SK-N-MC (cell line): ENCODE measurements at regions not wholly inside any gene's neighbourhood (a gene's known extent, or its start where the extent isn't known, plus 50 kb on each side); places are given as distances from the start of the nearest gene placed in this dataset.
"Not testable (repeated sequence)": the region's sequence is repeated elsewhere in the genome, so short reads cannot be mapped to it uniquely, and the experiment has no call there.

ENCODE experiments used
- DNase-seq: peaks from one replicate; pipeline ENCODE4 v3.0.0-alpha.2; 2011; ENCODE audit warnings: low read depth, low spot score
- H3K27ac ChIP-seq: fragments of 200-600 bp; sonication (generic); 2 replicates; pipeline ENCODE4 v1.5.1; 2016; ENCODE audit warnings: mixed run types
- H3K36me3 ChIP-seq: fragments of 200-600 bp; sonication (generic); 2 replicates; pipeline ENCODE4 v1.6.1; 2017; ENCODE audit warnings: antibody characterized with exemption, low read length, mixed read lengths; ENCODE audit not compliant: insufficient read depth
- H3K4me3 ChIP-seq: fragments of 200-600 bp; sonication (generic); 2 replicates; pipeline ENCODE4 v1.5.1; 2016
- H3K9ac ChIP-seq: fragments of 200-600 bp; sonication (generic); 2 replicates; pipeline ENCODE4 v1.8.0; 2017; ENCODE audit warnings: mixed run types, mixed read lengths; ENCODE audit not compliant: insufficient read length
- H3K9me3 ChIP-seq: fragments of 200-600 bp; sonication (generic); 2 replicates; pipeline ENCODE4 v1.6.1; 2017; ENCODE audit warnings: low read depth, mild to moderate bottlenecking, antibody characterized with exemption, low read length, moderate library complexity, mixed read lengths
- EZH2 ChIP-seq: fragments of 200-600 bp; sonication (generic); IDR thresholded peaks from one replicate; pipeline ENCODE4 v1.6.1; 2017; ENCODE audit warnings: antibody characterized with exemption
- FOXP2 ChIP-seq: optimal IDR thresholded peaks from 2 replicates; pipeline ENCODE3; 2011; ENCODE audit warnings: mild to moderate bottlenecking, moderate library complexity; ENCODE audit not compliant: insufficient read depth; ENCODE audit errors: extremely low read length, control extremely low read depth
- POLR2AphosphoS5 ChIP-seq: IDR thresholded peaks from 2 replicates; pipeline ENCODE4 v1.6.1; 2012; ENCODE audit warnings: mild to moderate bottlenecking, low read depth, low read length, borderline replicate concordance

DNA sequence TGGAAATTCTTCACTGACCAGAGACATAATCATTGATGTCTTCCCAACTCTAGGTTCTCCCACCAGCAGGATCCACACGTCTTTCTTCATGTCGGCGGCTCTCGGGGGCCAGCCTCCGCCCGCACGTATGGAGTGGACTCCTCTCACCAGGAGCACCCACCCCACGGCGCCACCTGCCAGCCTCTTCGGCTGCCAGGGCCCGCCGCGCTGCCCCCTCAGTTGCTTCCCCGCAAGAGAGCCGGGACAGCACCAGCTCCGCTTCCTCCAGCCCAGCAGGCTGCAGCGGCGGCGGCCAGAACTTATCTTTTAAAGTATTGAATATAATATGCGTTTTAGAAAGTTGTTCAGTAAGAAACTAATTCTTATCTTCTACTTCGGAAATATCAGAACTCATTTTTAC, 273.5 kb downstream of the LIPI start:
- Histone ChIP-seq H3K36me3 (no peaks in the 10 kb centered on the region), H3K9ac (no peak overlapping the region), H3K27ac (no peak overlapping the region), H3K4me3 (no peak overlapping the region), H3K9me3 (no peaks in the 10 kb centered on the region)
- TF ChIP-seq FOXP2 (no peak), POLR2AphosphoS5 (no peak), EZH2 (no peak)
- DNase-seq, result no peak

DNA sequence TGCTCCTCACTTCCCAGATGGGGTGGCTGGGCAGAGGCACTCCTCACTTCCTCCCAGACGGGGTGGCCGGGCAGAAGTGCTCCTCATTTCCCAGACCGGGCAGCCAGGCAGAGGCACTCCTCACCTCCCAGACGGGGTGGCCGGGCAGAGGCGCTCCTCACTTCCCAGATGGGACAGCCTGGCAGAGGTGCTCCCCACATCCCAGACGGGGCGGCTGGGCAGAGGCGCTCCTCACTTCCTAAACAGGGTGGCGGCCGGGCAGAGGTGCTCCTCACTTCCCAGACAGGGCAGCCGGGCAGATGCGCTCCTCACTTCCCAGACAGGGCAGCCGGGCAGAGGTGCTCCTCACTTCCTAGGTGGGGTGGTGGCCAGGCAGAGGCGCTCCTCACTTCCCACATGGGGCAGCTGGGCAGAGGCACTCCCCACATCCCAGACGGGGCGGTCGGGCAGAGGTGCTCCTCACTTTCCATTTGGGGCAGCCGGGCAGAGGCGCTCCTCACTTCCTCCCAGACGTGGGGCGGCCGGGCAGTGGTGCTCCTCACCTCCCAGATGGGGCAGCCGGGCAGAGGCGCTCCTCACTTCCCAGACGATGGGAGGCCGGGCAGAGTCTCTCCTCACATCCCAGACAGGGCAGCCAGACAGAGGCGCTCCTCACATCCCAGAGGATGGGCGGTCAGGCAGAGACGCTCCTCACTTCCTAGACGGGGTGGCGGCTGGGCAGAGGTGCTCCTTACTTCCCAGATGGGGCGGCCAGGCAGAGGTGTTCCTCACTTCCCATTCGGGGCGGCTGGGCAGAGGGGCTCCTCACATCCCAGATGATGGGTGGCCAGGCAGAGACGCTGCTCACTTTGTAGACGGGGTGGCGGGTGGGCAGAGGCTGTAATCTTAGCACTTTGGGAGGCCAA, 274.5 kb downstream of the LIPI start:
- H3K36me3 ChIP-seq, H3K9me3 ChIP-seq, H3K27ac ChIP-seq, H3K4me3 ChIP-seq, DNase-seq, H3K9ac ChIP-seq: not testable (repeated sequence)

DNA sequence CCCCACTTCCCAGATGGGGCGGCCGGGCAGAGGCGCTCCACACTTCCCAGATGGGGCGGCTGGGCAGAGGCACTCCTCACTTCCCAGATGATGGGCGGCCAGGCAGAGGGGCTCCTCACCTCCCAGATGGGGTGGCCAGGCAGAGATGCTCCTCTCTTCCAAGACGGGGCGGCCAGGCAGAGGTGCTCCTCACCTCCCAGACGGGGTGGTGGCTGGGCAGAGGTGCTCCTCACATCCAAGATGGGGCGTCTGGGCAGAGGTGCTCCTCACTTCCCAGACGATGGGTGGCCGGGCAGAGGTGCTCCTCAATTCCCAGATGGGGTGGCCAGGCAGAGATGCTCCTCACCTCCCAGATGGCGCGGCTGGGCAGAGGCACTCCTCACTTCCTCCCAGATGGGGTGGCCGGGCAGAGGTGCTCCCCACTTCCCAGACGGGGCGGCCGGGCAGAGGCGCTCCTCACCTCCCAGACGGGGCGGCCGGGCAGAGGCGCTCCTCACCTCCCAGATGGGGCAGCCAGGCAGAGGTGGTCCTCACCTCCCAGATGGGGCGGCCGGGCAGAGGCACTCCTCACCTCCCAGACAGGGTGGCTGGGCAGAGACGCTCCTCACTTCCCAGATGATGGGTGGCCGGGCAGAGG, 275.2 kb downstream of the LIPI start:
- H3K9ac ChIP-seq, DNase-seq, H3K36me3 ChIP-seq, H3K9me3 ChIP-seq, H3K27ac ChIP-seq, H3K4me3 ChIP-seq: not testable (repeated sequence)

DNA sequence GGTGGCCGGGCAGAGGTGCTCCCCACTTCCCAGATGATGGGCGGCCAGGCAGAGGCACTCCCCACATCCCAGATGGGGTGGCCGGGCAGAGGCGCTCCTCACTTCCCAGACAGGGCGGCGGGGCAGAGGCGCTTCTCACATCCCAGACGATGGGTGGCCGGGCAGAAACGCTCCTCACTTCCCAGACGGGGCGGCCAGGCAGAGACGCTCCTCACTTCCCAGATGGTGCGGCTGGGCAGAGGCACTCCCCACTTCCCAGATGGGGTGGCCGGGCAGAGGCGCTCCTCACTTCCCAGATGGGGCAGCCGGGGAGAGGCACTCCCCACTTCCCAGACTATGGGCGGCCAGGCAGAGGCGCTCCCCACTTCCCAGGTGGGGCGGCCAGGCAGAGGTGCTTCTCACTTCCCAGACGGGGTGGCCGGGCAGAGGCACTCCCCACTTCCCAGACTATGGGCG, 275.8 kb downstream of the LIPI start:
- not testable (repeated sequence) for H3K27ac ChIP-seq, DNase-seq, H3K4me3 ChIP-seq, H3K36me3 ChIP-seq, H3K9ac ChIP-seq, H3K9me3 ChIP-seq

DNA sequence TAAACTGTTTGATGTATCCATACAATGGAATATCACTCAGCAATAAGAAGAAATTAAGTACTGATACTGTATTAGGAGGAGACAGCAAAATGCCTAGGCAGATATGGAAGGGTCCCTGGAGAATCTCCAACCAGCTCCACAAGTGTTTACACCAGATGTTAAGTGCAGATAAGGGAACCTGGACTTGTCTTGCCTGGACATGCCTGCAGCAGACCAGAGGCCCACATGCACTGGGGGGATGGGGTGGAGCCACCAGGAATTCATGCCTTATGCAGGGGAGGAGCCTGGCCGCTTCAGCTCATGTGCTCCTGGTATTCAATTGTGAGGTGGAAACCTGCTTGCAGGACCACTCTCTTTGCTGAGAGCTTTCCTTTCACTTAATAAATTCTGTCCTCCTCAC, 287.6 kb downstream of the LIPI start:
- not testable (repeated sequence) for H3K36me3 ChIP-seq, H3K27ac ChIP-seq, H3K4me3 ChIP-seq, H3K9ac ChIP-seq, DNase-seq, H3K9me3 ChIP-seq

DNA sequence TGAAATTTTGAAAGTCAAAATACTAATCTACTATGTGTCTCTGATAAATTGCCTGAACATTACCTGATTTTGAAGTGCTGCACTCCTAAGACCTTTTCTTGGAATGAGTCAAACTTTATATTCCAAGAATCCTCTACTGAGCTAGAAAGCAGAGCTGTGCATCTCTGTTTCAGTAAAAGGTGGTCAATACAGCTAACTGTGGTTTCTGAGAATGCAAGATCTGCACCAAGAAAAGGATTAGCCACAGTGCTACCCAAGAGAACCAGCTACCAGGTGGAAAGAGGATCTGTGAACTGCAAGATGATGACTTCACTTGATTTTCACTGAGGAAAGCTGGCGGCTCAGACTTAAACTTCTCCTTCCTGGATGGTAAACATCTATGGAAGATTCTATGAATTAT, 289.3 kb downstream of the LIPI start:
- H3K27ac ChIP-seq, H3K9me3 ChIP-seq, DNase-seq, H3K36me3 ChIP-seq, H3K4me3 ChIP-seq, H3K9ac ChIP-seq: not testable (repeated sequence)

DNA sequence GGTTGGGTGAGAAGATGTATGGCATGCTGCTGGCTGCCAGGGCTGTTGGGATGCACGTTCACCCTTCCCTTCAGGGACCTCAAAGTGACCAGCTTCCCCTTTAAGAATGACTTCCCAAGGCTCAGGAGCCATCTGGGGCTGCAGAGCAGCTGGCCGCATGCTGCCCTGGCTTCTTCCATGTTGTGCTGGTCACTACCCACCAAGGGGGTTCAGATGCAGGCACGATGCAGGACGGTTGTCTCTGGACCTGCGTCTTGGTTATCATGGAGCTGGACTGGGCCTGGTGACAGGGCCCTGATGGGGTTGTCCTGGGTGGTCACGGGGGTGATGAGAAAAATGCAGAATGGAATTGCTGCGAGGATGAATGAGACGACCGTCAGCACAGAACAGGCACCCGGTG, 297.8 kb downstream of the POTED start:
- H3K9me3 ChIP-seq, H3K27ac ChIP-seq, DNase-seq, H3K9ac ChIP-seq, H3K4me3 ChIP-seq, H3K36me3 ChIP-seq: not testable (repeated sequence)

DNA sequence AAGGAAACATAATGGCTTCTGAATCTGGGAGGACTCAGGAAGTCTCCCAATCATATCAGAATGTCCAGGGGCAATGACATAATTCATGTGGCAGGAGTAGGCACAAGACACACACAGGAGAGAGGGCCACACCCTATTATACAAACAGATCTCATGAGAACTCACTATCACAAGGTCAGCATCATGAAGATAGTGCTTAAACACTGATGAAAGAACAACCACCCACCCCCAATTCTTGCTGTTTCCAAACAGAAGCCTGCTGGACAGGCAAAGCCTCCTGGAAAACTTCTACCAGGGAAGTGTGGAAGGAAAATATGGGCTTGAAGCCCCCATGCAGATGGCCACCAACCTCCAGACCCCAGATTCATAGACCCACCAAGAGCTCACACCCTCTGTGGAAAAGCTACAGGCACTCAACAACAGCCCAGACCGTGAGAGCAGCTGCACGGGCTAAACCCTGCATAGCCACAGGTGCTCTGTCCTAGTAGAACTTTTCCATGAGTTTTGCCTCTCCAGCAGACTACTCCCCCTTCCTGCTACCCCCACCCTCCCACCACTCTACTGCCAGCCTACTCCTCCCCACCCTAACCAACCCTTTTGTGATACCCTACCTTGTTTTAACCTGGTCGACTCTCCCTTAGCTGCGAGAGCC, 287.1 kb downstream of the POTED start:
- H3K9me3 ChIP-seq, H3K36me3 ChIP-seq: not testable (repeated sequence)

DNA sequence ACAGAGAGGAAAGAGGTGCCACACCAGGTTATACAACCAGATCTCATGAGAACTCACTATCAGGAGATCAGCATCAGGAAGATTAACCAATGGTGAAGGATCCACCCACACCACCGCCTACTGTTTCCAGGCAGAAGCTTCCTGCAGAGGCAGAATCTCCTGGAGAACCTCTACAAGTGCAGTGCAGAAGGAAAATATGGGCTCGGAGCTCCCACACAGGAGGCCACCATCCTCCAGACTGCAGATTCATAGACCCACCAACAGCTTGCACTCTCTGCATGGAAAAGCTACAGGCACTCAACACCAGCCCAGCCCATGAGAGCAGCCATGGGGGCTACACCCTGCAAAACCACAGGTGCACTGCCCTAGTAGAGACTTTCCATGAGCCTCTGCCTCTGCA, 284.0 kb downstream of the POTED start:
- H3K27ac ChIP-seq, H3K9ac ChIP-seq, DNase-seq, H3K9me3 ChIP-seq, H3K4me3 ChIP-seq, H3K36me3 ChIP-seq: not testable (repeated sequence)

More for the DNA sequence above, 287.1 kb downstream of the POTED start:
- H3K27ac ChIP-seq, H3K4me3 ChIP-seq, H3K9ac ChIP-seq, DNase-seq: not testable (repeated sequence)

DNA sequence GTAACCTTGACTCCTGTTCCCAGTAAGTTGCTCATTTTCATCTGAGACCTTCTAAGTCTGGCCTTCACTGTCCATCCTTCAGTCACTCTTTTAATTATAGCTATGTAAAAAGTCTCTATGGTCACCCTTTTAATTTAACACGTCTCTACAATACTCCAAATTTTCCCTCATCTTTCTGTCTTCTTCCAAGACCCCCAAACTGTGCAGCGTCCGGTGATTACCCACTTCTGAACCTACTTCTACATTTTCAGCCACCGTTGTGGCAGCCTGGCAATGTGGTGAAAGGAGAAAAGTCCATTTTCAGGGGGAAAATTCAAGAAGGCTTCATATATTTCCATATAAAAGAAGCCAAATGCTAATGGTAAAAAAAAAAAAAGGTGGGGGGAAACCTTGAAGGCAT, 283.4 kb downstream of the POTED start:
- not testable (repeated sequence) for DNase-seq, H3K9me3 ChIP-seq, H3K9ac ChIP-seq, H3K36me3 ChIP-seq, H3K27ac ChIP-seq, H3K4me3 ChIP-seq

DNA sequence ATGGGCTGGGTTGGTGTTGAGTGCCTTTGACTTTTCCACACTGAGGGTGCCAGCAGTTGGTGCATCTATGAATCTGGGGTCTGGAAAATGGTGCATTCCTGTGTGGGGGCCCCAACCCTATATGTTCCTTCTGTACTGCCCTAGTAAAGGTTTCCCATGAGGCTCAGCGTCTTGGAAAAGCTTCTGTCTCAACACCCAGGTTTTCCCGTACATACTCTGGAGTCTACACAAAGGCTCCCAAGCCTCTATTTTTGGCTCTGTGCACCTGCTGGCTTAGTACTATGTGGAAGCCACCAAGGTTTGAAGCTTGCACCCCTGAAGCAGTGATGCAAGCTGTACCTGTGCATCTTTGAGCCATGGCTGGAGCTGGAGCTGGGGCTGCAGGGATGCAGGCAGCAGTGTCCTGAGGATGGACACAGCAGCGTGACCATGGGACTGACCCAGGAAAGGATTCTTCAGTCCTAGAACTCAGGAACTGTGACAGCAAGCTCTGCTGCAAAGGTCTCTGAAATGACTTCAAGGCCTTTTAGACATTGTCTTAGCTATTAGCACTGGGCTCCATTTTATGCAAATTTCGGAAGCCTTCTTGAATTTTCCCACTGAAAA, 282.7 kb downstream of the POTED start:
- not testable (repeated sequence) for H3K4me3 ChIP-seq, H3K9me3 ChIP-seq

DNA sequence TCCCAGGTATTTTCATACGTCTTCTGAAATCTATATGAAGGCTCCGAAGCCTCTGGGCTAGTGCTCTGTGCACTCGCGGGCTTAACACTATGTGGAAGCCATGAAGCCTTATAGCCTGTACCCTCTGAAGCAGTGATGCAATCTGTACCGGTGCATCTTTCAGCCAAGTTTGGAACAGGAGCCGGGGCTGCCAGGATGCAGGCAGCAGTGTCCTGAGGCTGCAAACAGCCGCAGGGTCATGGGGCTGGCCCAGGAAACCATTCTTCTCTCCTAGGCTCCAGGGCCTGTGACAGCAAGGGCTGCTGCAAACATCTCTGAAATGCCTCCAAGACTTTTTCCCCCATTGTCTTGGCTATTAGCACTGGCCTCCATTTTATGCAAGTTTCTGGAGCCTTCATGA, 279.6 kb downstream of the POTED start:
- not testable (repeated sequence) for H3K9me3 ChIP-seq, H3K36me3 ChIP-seq, H3K4me3 ChIP-seq, H3K9ac ChIP-seq, DNase-seq, H3K27ac ChIP-seq

More for the DNA sequence above, 282.7 kb downstream of the POTED start:
- not testable (repeated sequence) for H3K36me3 ChIP-seq, H3K9ac ChIP-seq, H3K27ac ChIP-seq, DNase-seq

DNA sequence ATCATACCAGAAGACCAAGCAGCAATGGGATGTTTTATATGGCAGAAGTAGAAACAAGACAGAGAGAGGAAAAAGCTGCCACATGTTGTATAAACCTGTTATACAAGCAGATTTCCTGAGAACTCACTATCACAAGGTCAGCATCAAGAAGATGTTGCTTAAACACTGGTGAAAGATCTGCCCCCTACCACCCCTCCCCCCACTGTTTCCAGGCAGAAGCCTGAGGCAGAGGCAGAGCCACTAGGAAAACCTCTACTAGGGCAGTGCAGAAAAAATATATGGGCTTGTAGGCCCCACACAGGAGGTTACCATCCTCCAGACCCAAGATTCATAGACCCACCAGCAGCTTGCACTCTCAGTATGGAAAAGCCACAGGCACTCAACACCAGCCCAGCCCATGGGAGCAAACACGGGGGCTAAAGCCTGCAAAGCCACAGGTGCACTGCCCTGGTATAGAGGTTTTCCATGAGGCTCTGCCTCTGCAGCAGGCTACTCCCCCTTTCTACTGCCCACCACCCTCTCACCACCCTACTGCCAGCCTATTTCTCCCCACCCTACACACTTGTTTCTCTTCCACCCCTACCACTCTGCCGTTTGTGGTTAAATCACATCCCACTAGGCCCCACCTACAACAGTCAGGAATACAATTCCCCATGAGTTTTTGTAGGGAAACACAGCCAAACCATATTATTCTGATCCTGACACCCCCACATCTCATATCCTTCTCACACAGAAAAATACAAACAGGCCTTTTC, 274.2 kb downstream of the POTED start:
- H3K27ac ChIP-seq, H3K9me3 ChIP-seq, DNase-seq, H3K36me3 ChIP-seq, H3K4me3 ChIP-seq, H3K9ac ChIP-seq: not testable (repeated sequence)
